ENCODE measurements at regions not wholly inside any gene's neighbourhood (a gene's known extent, or its start where the extent isn't known, plus 50 kb on each side); places are given as distances from the start of the nearest gene placed in this dataset.
A peak's percentile ranks its signal among the peaks of the same experiment; 100 is the strongest.

- no CpG with 5 or more reads among the region's 1 CpG for WGBS (ENCODE audit: insufficient coverage)
- TF ChIP-seq, protein P1, sequence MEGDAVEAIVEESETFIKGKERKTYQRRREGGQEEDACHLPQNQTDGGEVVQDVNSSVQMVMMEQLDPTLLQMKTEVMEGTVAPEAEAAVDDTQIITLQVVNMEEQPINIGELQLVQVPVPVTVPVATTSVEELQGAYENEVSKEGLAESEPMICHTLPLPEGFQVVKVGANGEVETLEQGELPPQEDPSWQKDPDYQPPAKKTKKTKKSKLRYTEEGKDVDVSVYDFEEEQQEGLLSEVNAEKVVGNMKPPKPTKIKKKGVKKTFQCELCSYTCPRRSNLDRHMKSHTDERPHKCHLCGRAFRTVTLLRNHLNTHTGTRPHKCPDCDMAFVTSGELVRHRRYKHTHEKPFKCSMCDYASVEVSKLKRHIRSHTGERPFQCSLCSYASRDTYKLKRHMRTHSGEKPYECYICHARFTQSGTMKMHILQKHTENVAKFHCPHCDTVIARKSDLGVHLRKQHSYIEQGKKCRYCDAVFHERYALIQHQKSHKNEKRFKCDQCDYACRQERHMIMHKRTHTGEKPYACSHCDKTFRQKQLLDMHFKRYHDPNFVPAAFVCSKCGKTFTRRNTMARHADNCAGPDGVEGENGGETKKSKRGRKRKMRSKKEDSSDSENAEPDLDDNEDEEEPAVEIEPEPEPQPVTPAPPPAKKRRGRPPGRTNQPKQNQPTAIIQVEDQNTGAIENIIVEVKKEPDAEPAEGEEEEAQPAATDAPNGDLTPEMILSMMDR (IDR thresholded peaks at IDR 0.05), result no peak
These were observed 940.3 kb upstream of the CRIM1 start for GRCh38 chr2:35415282-35415681.

DNA sequence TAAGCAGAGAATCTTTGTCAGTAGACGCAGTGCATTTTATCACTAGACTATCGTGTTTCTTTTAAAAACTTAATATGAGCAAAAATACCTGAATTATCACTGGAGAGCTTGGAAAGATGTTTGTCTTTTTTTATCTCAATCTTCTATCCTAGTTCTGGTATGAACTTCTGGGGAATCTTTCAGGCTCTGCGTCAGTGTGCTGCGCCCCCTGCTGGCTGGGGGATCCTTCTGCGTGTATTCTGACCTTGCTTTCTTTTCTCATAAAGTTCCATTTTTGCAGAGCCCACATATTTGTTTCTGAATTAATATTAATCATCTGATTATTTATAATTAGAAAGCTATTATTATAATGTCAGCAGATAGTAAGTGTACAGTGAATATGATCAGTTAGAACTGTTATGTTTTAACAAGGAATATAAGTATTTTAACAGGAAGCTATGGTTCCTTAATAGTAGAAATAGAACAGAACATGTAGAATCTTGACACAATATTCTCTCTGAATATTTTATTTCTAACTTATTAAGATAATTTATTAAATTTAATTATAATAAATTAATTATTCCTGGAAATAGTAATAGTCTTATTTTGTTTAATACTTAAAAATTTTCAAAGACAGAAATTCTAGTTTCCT, 945.0 kb upstream of the CRIM1 start:
- Mint-ChIP-seq H3K4me3 (no peak overlapping the region), H3K27ac (no peak overlapping the region), H3K9me3 (peaks cover 0 to 4% (median 0%) of the 10 kb centered on the region in 7 donors), H3K36me3 (no peaks in the 10 kb centered on the region), H3K27me3 (ENCODE audit: low read depth in 3 of 3) (peaks cover 0 to 4% (median 3%) of the 10 kb centered on the region in 3 donors), H3K4me1 (no peaks in the 10 kb centered on the region)
- no peak overlapping the region for H3K4me3 ChIP-seq (replicated peaks in 1 of 3; ENCODE audit: low read depth in 2 of 3, low read length in 3 of 3)
- H3K4me2 ChIP-seq (replicated peaks; ENCODE audit: extremely low read depth, low read length, poor library complexity, severe bottlenecking), result no peak overlapping the region
- H4K20me1 ChIP-seq (ENCODE audit: insufficient read depth, low read length), result no peaks in the 10 kb centered on the region
- H3K27ac ChIP-seq (ENCODE audit: low read depth in 1 of 2, low read length in 2 of 2), result no peak overlapping the region
- no peaks in the 10 kb centered on the region for H3K4me1 ChIP-seq (ENCODE audit: control insufficient read depth in 1 of 2, insufficient read depth in 2 of 2, low read length in 2 of 2)
- H3K27me3 ChIP-seq (ENCODE audit: control insufficient read depth in 2 of 2, insufficient read depth in 2 of 2, low read length in 2 of 2), result no peaks in the 10 kb centered on the region
- no peaks in the 10 kb centered on the region for H3K9me3 ChIP-seq (replicated peaks in 1 of 2; ENCODE audit: control insufficient read depth in 1 of 2, insufficient read depth in 1 of 2, low read length in 2 of 2)
- intact Hi-C loops (cut with micrococcal nuclease), result no loop called here
- no peak overlapping the region for H2AFZ ChIP-seq (ENCODE audit: insufficient read depth, low read depth, low read length, poor library complexity, severe bottlenecking)
- peak in 1 of 3 donors; percentile 14 for DNase-seq
- no peaks in the 10 kb centered on the region for H3K36me3 ChIP-seq (replicated peaks in 1 of 2; ENCODE audit: control insufficient read depth in 1 of 2, insufficient read depth in 2 of 2, low read length in 2 of 2)
- no peaks in the 10 kb centered on the region for H3K79me2 ChIP-seq (ENCODE audit: insufficient read depth, low read length)
- no peak overlapping the region for H3K9ac ChIP-seq (ENCODE audit: insufficient read depth, low read length, poor library complexity, severe bottlenecking)
- 100% methylated on average over 1 of the region's 5 CpGs for WGBS (ENCODE audit: insufficient coverage)
- TF ChIP-seq, protein P1 (IDR thresholded peaks at IDR 0.05), result peak; percentile 98

More at GRCh38 chr2:35415282-35415681, 940.3 kb upstream of the CRIM1 start:
- H3K4me1 ChIP-seq (ENCODE audit: control insufficient read depth in 1 of 2, insufficient read depth in 2 of 2, low read length in 2 of 2), result no peaks in the 10 kb centered on the region
- peaks cover 0 to 4% (median 0%) of the 10 kb centered on the region in 7 donors for H3K9me3 Mint-ChIP-seq
- no peaks in the 10 kb centered on the region for H3K9me3 ChIP-seq (replicated peaks in 1 of 2; ENCODE audit: control insufficient read depth in 1 of 2, insufficient read depth in 1 of 2, low read length in 2 of 2)
- no peak overlapping the region for H3K9ac ChIP-seq (ENCODE audit: insufficient read depth, low read length, poor library complexity, severe bottlenecking)
- intact Hi-C loops (cut with micrococcal nuclease), result no loop called here
- H3K27me3 ChIP-seq (ENCODE audit: control insufficient read depth in 2 of 2, insufficient read depth in 2 of 2, low read length in 2 of 2), result no peaks in the 10 kb centered on the region
- H3K27ac Mint-ChIP-seq, result no peak overlapping the region
- no peaks in the 10 kb centered on the region for H3K36me3 Mint-ChIP-seq
- H3K4me3 ChIP-seq (replicated peaks in 1 of 3; ENCODE audit: low read depth in 2 of 3, low read length in 3 of 3), result no peak overlapping the region
- H3K36me3 ChIP-seq (replicated peaks in 1 of 2; ENCODE audit: control insufficient read depth in 1 of 2, insufficient read depth in 2 of 2, low read length in 2 of 2), result no peaks in the 10 kb centered on the region
- no peaks in the 10 kb centered on the region for H3K4me1 Mint-ChIP-seq
- no peak for DNase-seq
- no peak overlapping the region for H2AFZ ChIP-seq (ENCODE audit: insufficient read depth, low read depth, low read length, poor library complexity, severe bottlenecking)
- H3K79me2 ChIP-seq (ENCODE audit: insufficient read depth, low read length), result no peaks in the 10 kb centered on the region
- no peaks in the 10 kb centered on the region for H4K20me1 ChIP-seq (ENCODE audit: insufficient read depth, low read length)
- no peak overlapping the region for H3K4me3 Mint-ChIP-seq
- H3K4me2 ChIP-seq (replicated peaks; ENCODE audit: extremely low read depth, low read length, poor library complexity, severe bottlenecking), result no peak overlapping the region
- H3K27ac ChIP-seq (ENCODE audit: low read depth in 1 of 2, low read length in 2 of 2), result no peak overlapping the region
- H3K27me3 Mint-ChIP-seq (ENCODE audit: low read depth in 3 of 3), result peaks cover 0 to 4% (median 2%) of the 10 kb centered on the region in 3 donors

Data from CD14-positive monocyte (primary cell).